Activated B cell treated with CpG ODN at 0.5 μM for 24 hours (primary cell): ENCODE measurements at regions not wholly inside any gene's neighbourhood (a gene's known extent, or its start where the extent isn't known, plus 50 kb on each side); places are given as distances from the start of the nearest gene placed in this dataset.

Experiments
- ATAC-seq: fragments of 200-7000 bp; cut with Tn5 transposase; one replicate; pipeline ENCODE4 v1.10.0; 2021; ENCODE audit warnings: low read depth, mild to moderate bottlenecking, moderate library complexity
- CTCF ChIA-PET: fragments of 350-600 bp; sonication (Branson Sonifier 250); formaldehyde crosslinking; loops from one replicate; lab custom pipeline; 2021; ENCODE audit warnings: antibody characterized with exemption; lab: Charles Lee
- POLR2A ChIA-PET: fragments of 350-600 bp; sonication (Branson Sonifier 250); formaldehyde crosslinking; loops from one replicate; lab custom pipeline; 2021; ENCODE audit warnings: antibody characterized with exemption; lab: Charles Lee
- DNase-seq: peaks from one replicate; pipeline ENCODE4 v3.0.0; 2022
- H3K27ac Mint-ChIP-seq: one replicate; pipeline ENCODE4 v1.8.0; 2020; ENCODE audit warnings: mixed read lengths
- H3K27me3 Mint-ChIP-seq: one replicate; pipeline ENCODE4 v1.8.0; 2021; ENCODE audit warnings: mixed read lengths
- H3K36me3 Mint-ChIP-seq: one replicate; pipeline ENCODE4 v1.8.0; 2021; ENCODE audit warnings: low read depth, mixed read lengths
- H3K4me1 Mint-ChIP-seq: one replicate; pipeline ENCODE4 v1.8.0; 2021; ENCODE audit warnings: mixed read lengths
- H3K4me3 Mint-ChIP-seq: one replicate; pipeline ENCODE4 v1.8.0; 2020; ENCODE audit warnings: mild to moderate bottlenecking, mixed read lengths
- H3K9me3 Mint-ChIP-seq: one replicate; pipeline ENCODE4 v1.8.0; 2020; ENCODE audit warnings: mixed read lengths
- intact Hi-C: fragments of 100-400 bp; cut with micrococcal nuclease; formaldehyde crosslinking; loops from one replicate; pipeline ENCODE4 v1.15.1; 2024
- TF ChIP-seq, protein P1 (sequence below): fragments of 200-600 bp; IDR thresholded peaks from one replicate; pipeline ENCODE4 v1.8.0; 2022; ENCODE audit warnings: antibody characterized with exemption, mild to moderate bottlenecking

DNA sequence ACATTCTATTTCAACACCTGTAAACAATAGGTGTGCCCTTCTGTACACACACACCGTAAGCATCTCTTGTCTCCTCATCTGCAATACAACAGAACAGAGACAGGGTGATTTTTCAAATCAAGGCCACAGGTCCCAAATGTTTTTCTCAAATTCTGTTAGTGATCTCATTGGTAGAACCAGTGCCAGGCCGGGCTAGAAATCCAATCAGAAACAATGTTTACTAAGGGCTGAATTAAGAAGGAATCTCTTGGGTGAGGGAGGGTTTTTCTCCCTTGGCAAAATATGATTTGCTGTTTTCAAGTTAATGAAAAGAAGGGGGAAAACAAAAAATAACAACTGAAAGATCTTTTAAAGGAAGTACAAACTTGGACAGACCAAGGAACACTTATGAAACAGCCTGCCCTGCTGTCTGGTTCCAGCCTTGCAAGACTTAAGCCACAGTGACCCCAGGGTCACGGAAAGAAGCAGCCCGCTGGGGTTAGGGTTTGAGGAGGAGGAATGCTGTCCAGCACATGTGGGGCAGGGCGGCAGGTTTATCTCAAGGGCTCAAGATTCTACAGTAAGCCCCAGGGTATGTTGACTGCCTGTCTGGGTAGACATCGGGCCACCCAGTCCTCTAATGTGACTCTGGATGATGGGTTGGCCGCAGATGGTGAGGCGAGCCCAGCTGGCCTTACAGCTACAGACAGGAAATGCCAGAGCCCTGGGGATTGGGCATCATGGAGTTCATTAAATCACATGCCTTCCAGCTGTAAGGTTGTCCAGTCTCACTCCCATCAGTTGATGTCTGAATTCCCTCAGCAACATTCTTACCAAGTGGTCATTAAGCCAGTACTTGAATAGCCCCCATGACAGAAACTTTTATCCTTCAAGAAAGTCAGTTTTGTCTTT, 73.3 kb upstream of the SLC44A3 start:
- ATAC-seq (no peak), DNase-seq (no peak)
- ChIA-PET POLR2A (no interaction called here), CTCF (no interaction called here)
- Mint-ChIP-seq H3K9me3 (peaks cover 2% of the 10 kb centered on the region), H3K36me3 (no peaks in the 10 kb centered on the region), H3K4me1 (no peaks in the 10 kb centered on the region), H3K27me3 (peaks cover 7% of the 10 kb centered on the region), H3K4me3 (no peak overlapping the region), H3K27ac (no peak overlapping the region)
- TF ChIP-seq, protein P1, sequence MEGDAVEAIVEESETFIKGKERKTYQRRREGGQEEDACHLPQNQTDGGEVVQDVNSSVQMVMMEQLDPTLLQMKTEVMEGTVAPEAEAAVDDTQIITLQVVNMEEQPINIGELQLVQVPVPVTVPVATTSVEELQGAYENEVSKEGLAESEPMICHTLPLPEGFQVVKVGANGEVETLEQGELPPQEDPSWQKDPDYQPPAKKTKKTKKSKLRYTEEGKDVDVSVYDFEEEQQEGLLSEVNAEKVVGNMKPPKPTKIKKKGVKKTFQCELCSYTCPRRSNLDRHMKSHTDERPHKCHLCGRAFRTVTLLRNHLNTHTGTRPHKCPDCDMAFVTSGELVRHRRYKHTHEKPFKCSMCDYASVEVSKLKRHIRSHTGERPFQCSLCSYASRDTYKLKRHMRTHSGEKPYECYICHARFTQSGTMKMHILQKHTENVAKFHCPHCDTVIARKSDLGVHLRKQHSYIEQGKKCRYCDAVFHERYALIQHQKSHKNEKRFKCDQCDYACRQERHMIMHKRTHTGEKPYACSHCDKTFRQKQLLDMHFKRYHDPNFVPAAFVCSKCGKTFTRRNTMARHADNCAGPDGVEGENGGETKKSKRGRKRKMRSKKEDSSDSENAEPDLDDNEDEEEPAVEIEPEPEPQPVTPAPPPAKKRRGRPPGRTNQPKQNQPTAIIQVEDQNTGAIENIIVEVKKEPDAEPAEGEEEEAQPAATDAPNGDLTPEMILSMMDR, result no peak
- intact Hi-C loops, result no loop called here

DNA sequence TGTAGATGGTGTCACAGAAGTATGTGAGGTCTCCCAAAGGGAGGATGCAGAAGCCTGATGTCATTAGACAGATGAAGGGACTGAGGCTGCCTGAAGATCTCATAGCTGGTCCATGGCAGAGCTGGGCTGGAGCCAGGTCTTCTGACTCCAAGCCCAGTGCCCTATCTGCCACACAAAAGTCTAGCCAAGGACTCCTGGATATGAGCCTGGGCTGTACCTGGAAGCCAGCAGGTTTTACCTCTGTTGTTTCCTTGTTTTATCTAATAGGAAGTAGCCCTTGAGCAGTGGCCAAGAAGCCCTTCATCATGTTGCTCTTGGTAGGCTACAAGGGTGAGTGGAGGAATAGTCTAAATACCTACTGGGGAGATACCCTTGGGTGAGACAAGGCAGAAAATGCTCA, 74.4 kb upstream of the SLC44A3 start:
- CTCF ChIA-PET, result no interaction called here
- intact Hi-C loops, result no loop called here
- TF ChIP-seq, protein P1, result no peak
- Mint-ChIP-seq H3K27me3 (peaks cover 7% of the 10 kb centered on the region), H3K9me3 (peaks cover 2% of the 10 kb centered on the region), H3K4me3 (no peak overlapping the region), H3K4me1 (peaks cover 4% of the 10 kb centered on the region), H3K27ac (no peak overlapping the region), H3K36me3 (no peaks in the 10 kb centered on the region)
- ATAC-seq, result no peak
- DNase-seq, result no peak
- POLR2A ChIA-PET, result no interaction called here

DNA sequence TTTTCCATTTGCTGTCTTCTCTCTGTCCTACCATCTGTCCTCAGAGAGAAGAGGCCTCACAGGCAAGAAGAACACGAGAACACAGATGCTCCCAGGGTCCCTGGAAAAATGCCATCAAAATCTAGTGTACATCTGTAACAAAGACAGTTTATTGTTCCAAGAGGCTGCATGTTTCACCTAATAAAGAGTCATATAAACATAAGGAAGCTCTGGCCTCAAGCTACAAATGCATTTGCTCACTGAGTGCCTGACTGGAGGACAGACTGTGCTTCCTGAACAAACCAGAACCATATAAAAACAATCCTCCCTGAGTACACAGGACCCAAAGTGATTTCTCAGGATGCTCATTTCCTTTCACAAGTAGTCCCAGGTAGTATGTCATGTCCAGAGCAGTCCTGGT, 76.3 kb upstream of the SLC44A3 start:
- ChIA-PET POLR2A (no interaction called here), CTCF (no interaction called here)
- Mint-ChIP-seq H3K4me1 (peaks cover 4% of the 10 kb centered on the region), H3K9me3 (no peaks in the 10 kb centered on the region), H3K27ac (no peak overlapping the region), H3K27me3 (peaks cover 10% of the 10 kb centered on the region), H3K36me3 (no peaks in the 10 kb centered on the region), H3K4me3 (no peak overlapping the region)
- TF ChIP-seq, protein P1, result no peak
- intact Hi-C loops, result no loop called here
- DNase-seq, result no peak
- no peak for ATAC-seq

DNA sequence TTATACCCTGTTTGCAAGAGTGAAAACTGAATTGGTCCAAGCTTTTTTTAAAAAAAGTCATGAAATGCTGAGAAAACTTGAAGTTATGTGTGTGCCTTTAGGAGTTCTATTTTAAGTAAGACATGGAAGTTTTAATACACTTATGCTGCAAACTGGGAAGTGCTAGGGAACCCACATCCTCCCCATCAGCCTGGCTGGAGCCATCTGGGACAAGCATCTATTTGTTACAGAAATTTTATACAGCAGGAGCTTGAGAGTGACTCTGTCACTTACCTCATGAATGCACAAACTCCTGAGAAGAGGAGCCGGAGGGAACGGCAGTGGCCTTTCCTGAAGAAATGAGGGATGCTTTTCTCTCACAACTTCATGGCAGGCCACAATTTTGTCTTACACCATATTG, 78.2 kb upstream of the SLC44A3 start:
- TF ChIP-seq, protein P1, result no peak
- Mint-ChIP-seq H3K27ac (no peak overlapping the region), H3K36me3 (no peaks in the 10 kb centered on the region), H3K4me1 (peaks cover 4% of the 10 kb centered on the region), H3K9me3 (no peaks in the 10 kb centered on the region), H3K27me3 (peaks cover 7% of the 10 kb centered on the region), H3K4me3 (no peak overlapping the region)
- DNase-seq (no peak), ATAC-seq (no peak)
- POLR2A ChIA-PET, result no interaction called here
- intact Hi-C loops, result no loop called here
- CTCF ChIA-PET, result no interaction called here

DNA sequence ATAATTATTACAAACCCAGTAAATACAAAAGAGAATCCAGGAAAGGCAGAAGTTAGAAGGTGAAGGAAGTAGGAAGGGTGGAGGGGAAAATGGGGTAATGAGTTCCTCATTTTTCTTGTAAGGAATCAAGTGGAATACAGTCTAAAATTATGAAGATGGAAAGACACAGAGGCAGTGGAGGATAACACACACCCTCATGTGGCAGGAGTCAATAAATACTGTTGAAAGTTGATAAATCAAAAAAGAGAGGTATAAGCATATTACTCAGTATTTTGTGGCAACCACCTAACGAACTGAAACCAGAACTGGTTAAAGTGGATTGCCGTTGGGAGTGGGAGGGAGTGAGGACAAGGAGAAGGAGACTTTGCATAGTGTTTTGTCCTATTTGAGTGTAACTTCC, 78.6 kb upstream of the SLC44A3 start:
- ATAC-seq, result no peak
- ChIA-PET POLR2A (no interaction called here), CTCF (no interaction called here)
- TF ChIP-seq, protein P1, result no peak
- H3K9me3 Mint-ChIP-seq, result no peaks in the 10 kb centered on the region
- H3K27ac Mint-ChIP-seq, result no peak overlapping the region
- no peak for DNase-seq
- peaks cover 4% of the 10 kb centered on the region for H3K4me1 Mint-ChIP-seq
- peaks cover 7% of the 10 kb centered on the region for H3K27me3 Mint-ChIP-seq
- no peaks in the 10 kb centered on the region for H3K36me3 Mint-ChIP-seq
- intact Hi-C loops, result no loop called here
- H3K4me3 Mint-ChIP-seq, result no peak overlapping the region
